CD4-positive, alpha-beta T cell treated with Interleukin-6 for 4 hours (primary cell): ENCODE measurements at regions not wholly inside any gene's neighbourhood (a gene's known extent, or its start where the extent isn't known, plus 50 kb on each side); places are given as distances from the start of the nearest gene placed in this dataset.

Experiments
- DNase-seq: peaks from one replicate; pipeline ENCODE4 v3.0.0-alpha.2; 2020; ENCODE audit warnings: mixed read lengths

- no peak for DNase-seq
Observed at GRCh38 chr3:188940573-188940932, 231.2 kb upstream of the TPRG1 start.

GRCh38 chr3:188941103-188941502 is 230.7 kb upstream of the TPRG1 start:
- DNase-seq: no peak

- DNase-seq: no peak
Observed at GRCh38 chr3:188942191-188942590, 229.6 kb upstream of the TPRG1 start.

- DNase-seq: no peak
Observed at GRCh38 chr3:188943591-188943990, 228.2 kb upstream of the TPRG1 start.

- DNase-seq: no peak
Observed at GRCh38 chr3:188944108-188944507, 227.7 kb upstream of the TPRG1 start.

- no peak for DNase-seq
Observed at GRCh38 chr3:188946351-188947240, 225.2 kb upstream of the TPRG1 start.

- DNase-seq: peak; percentile 19
Observed at GRCh38 chr3:188947401-188948280, 224.1 kb upstream of the TPRG1 start.

- DNase-seq: no peak
Observed at GRCh38 chr3:188948281-188948996, 223.3 kb upstream of the TPRG1 start.

GRCh38 chr3:188948997-188949389 is 222.8 kb upstream of the TPRG1 start:
- DNase-seq: no peak

- DNase-seq: no peak
Observed at GRCh38 chr3:188949456-188949855, 222.3 kb upstream of the TPRG1 start.

- no peak for DNase-seq
Observed at GRCh38 chr3:188949996-188950395, 221.8 kb upstream of the TPRG1 start.

GRCh38 chr3:188950832-188951489 is 220.8 kb upstream of the TPRG1 start:
- DNase-seq: peak; percentile 35

GRCh38 chr3:188951734-188952133 is 220.0 kb upstream of the TPRG1 start:
- no peak for DNase-seq

GRCh38 chr3:188954590-188955208 is 217.1 kb upstream of the TPRG1 start:
- DNase-seq: peak; percentile 78

GRCh38 chr3:188955919-188956318 is 215.9 kb upstream of the TPRG1 start:
- DNase-seq: no peak

GRCh38 chr3:188956839-188957489 is 214.8 kb upstream of the TPRG1 start:
- DNase-seq: peak; percentile 26

GRCh38 chr3:188959013-188959412 is 212.8 kb upstream of the TPRG1 start:
- no peak for DNase-seq

- no peak for DNase-seq
Observed at GRCh38 chr3:188962253-188963247, 209.2 kb upstream of the TPRG1 start.

- DNase-seq: no peak
Observed at GRCh38 chr3:188964957-188965356, 206.8 kb upstream of the TPRG1 start.

- no peak for DNase-seq
Observed at GRCh38 chr3:188972310-188972709, 199.5 kb upstream of the TPRG1 start.
